ENCODE measurements at regions not wholly inside any gene's neighbourhood (a gene's known extent, or its start where the extent isn't known, plus 50 kb on each side); places are given as distances from the start of the nearest gene placed in this dataset.

DNA sequence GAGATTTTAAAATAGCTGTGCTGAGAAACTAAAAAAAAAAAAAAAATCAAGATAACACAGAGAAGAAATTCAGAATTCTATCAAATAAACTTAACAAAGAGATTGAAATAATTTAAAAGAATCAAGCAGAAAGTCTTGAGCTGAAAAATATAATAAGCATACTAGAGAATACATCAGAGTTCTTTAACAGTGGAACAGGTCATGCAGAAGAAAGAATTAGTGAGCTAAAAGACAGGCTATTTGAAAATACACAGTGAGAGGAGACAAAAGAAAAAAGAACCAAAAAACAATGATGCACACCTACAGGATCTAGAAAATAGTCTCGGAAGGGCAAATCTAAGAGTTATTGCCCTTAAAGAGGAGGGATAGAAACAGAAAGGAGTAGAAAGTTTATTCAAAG, 548.1 kb downstream of the ADCYAP1 start:
- peaks cover 16% of the 10 kb centered on the region for H3K9me3 Mint-ChIP-seq
- H3K27ac Mint-ChIP-seq: no peak overlapping the region
- no peak overlapping the region for H3K4me3 Mint-ChIP-seq
- H3K4me1 Mint-ChIP-seq (ENCODE audit: low read depth): no peaks in the 10 kb centered on the region
- no peaks in the 10 kb centered on the region for H3K36me3 Mint-ChIP-seq (ENCODE audit: low read depth)
- no peaks in the 10 kb centered on the region for H3K27me3 Mint-ChIP-seq

- Mint-ChIP-seq H3K27me3 (no peaks in the 10 kb centered on the region), H3K4me3 (no peak overlapping the region), H3K9me3 (peaks cover 23% of the 10 kb centered on the region), H3K27ac (no peak overlapping the region), H3K4me1 (ENCODE audit: low read depth) (no peaks in the 10 kb centered on the region), H3K36me3 (ENCODE audit: low read depth) (no peaks in the 10 kb centered on the region)
Measured at GRCh38 chr18:1455605-1456004, 550.9 kb downstream of the ADCYAP1 start.

GRCh38 chr18:1458547-1458946, 553.9 kb downstream of the ADCYAP1 start:
- H3K27ac Mint-ChIP-seq: no peak overlapping the region
- no peaks in the 10 kb centered on the region for H3K4me1 Mint-ChIP-seq (ENCODE audit: low read depth)
- no peak overlapping the region for H3K4me3 Mint-ChIP-seq
- no peaks in the 10 kb centered on the region for H3K36me3 Mint-ChIP-seq (ENCODE audit: low read depth)
- H3K27me3 Mint-ChIP-seq: no peaks in the 10 kb centered on the region
- peaks cover 17% of the 10 kb centered on the region for H3K9me3 Mint-ChIP-seq

DNA sequence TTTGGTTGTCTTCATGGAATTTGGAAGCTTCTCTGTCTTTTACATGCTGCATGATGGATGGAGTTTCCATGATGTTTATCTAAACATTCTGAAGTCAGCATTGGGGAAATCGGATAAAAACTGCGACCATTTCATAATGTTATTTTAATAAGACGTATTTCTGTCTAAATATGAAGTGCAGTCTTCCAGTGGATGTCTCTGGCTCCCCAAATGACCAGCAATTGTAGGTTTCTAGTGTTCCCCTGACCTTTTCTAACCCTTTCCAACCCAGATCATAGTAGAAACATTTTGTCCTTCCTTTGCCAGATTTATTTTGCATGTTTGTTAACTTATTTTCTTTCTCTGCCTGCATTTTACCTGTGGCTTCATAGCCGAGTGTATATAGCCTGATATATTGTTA, 559.3 kb downstream of the ADCYAP1 start:
- no peak overlapping the region for H3K4me3 Mint-ChIP-seq
- H3K27ac Mint-ChIP-seq: no peak overlapping the region
- no peaks in the 10 kb centered on the region for H3K27me3 Mint-ChIP-seq
- no peaks in the 10 kb centered on the region for H3K4me1 Mint-ChIP-seq (ENCODE audit: low read depth)
- H3K9me3 Mint-ChIP-seq: peaks cover 11% of the 10 kb centered on the region
- no peaks in the 10 kb centered on the region for H3K36me3 Mint-ChIP-seq (ENCODE audit: low read depth)

DNA sequence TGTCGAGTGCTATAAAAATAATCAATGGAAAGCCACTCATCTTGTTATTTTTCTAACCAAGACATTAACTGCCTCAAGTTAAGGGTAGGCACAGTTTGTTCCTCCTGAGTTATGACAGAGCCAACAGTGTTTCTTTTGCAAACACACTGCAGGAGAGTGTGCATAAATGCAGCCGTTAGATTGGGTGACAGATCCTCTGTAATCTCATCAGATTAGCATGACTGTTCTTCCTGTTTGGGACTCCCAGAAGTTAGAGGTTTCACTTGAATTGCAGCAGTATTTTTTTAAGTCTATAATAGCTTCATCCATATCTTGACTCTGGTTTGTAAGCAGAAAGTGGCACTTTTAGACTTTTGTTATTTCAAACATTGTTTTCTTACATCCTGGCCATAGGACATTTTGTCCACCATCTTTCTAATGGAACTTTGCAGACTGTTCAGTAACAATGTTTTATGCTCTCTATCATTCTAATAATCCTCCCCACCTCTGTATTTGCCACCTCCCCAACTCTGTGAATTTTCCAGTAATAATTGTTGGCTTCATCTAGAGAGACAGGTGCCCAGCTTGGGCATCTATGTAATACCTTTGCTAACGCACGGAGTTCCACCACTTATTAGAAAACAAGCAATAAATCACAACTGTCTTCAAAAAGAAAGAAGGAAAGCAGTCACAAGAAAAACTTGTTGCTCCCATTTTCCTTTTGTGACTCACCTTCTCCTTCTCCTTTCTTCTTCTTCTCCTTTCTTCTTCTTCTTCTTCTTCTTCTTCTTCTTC, 560.0 kb downstream of the ADCYAP1 start:
- H3K4me1 Mint-ChIP-seq (ENCODE audit: low read depth): no peaks in the 10 kb centered on the region
- no peaks in the 10 kb centered on the region for H3K36me3 Mint-ChIP-seq (ENCODE audit: low read depth)
- no peak overlapping the region for H3K27ac Mint-ChIP-seq
- H3K4me3 Mint-ChIP-seq: no peak overlapping the region
- peaks cover 5% of the 10 kb centered on the region for H3K9me3 Mint-ChIP-seq
- H3K27me3 Mint-ChIP-seq: no peaks in the 10 kb centered on the region

DNA sequence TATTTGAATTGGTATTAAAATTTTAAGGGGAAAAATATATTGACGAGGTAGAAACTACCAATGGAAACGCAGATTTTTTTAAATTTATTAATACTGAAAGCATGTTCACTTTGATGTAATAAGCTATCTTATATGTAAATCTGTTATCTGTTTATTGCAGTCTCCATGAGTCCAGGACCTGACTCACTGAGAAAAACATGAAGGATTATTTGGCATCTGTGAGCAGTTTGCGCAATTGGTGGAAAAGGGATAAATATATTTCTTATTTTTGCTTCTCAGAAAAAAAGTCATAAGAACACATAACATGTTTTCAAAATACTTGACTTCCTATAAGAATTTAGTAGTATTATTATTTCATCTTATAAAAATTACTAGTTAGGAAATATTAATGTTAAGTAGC, 561.4 kb downstream of the ADCYAP1 start:
- Mint-ChIP-seq H3K36me3 (ENCODE audit: low read depth) (no peaks in the 10 kb centered on the region), H3K4me3 (no peak overlapping the region), H3K27me3 (no peaks in the 10 kb centered on the region), H3K27ac (no peak overlapping the region), H3K4me1 (ENCODE audit: low read depth) (no peaks in the 10 kb centered on the region), H3K9me3 (peaks cover 2% of the 10 kb centered on the region)

DNA sequence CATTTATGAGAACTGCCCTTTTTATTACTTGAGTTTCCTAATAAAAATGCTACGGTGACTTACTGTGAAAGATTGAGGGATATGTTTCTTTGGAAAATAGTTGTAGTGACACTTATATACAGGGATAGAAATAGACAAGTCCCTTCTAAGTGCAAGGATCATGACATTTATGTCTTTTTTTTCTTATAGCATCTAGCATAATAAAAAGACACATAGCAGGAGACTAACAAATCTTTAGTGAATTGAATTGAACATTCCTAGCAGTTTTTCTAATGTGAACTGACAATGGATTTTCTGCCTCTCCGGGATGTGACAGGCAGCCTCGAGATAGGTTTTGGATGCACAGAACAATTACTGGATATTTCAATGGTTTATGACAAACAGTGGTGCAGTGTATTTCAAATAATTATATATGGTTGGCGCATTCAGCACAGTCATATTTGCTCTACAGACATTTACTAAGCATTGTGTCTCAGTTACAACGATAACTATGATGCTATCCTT, 562.8 kb downstream of the ADCYAP1 start:
- no peaks in the 10 kb centered on the region for H3K4me1 Mint-ChIP-seq (ENCODE audit: low read depth)
- no peaks in the 10 kb centered on the region for H3K9me3 Mint-ChIP-seq
- H3K27me3 Mint-ChIP-seq: no peaks in the 10 kb centered on the region
- H3K4me3 Mint-ChIP-seq: no peak overlapping the region
- H3K36me3 Mint-ChIP-seq (ENCODE audit: low read depth): no peaks in the 10 kb centered on the region
- H3K27ac Mint-ChIP-seq: no peak overlapping the region

- Mint-ChIP-seq H3K4me1 (ENCODE audit: low read depth) (no peaks in the 10 kb centered on the region), H3K27me3 (no peaks in the 10 kb centered on the region), H3K9me3 (no peaks in the 10 kb centered on the region), H3K27ac (no peak overlapping the region), H3K36me3 (ENCODE audit: low read depth) (no peaks in the 10 kb centered on the region), H3K4me3 (no peak overlapping the region)
Measured at GRCh38 chr18:1468550-1468949, 563.9 kb downstream of the ADCYAP1 start.

GRCh38 chr18:1475867-1476266, 571.2 kb downstream of the ADCYAP1 start:
- H3K4me1 Mint-ChIP-seq (ENCODE audit: low read depth): no peaks in the 10 kb centered on the region
- H3K4me3 Mint-ChIP-seq: no peak overlapping the region
- peaks cover 2% of the 10 kb centered on the region for H3K9me3 Mint-ChIP-seq
- H3K27ac Mint-ChIP-seq: no peak overlapping the region
- H3K27me3 Mint-ChIP-seq: no peaks in the 10 kb centered on the region
- H3K36me3 Mint-ChIP-seq (ENCODE audit: low read depth): no peaks in the 10 kb centered on the region

DNA sequence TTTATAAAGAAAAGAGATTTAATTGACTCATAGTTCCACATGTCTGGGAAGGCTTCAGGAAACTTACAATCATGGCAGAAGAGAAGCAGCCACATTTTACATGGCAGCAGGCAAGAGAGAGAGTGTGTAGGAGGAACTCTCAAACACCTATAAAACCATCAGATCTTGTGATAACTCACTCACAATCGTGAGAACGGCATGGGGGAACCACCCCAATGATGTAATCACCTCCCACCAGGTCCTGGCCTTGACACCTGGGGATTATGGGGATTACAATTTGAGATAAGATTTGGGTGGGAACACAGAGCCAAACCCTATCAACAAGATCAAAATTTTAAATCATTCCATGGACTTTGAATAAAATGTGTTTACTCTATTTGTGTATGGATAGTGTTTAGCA, 575.6 kb downstream of the ADCYAP1 start:
- Mint-ChIP-seq H3K36me3 (ENCODE audit: low read depth) (no peaks in the 10 kb centered on the region), H3K4me1 (ENCODE audit: low read depth) (no peaks in the 10 kb centered on the region), H3K27me3 (no peaks in the 10 kb centered on the region), H3K4me3 (no peak overlapping the region), H3K27ac (no peak overlapping the region), H3K9me3 (peaks cover 4% of the 10 kb centered on the region)

DNA sequence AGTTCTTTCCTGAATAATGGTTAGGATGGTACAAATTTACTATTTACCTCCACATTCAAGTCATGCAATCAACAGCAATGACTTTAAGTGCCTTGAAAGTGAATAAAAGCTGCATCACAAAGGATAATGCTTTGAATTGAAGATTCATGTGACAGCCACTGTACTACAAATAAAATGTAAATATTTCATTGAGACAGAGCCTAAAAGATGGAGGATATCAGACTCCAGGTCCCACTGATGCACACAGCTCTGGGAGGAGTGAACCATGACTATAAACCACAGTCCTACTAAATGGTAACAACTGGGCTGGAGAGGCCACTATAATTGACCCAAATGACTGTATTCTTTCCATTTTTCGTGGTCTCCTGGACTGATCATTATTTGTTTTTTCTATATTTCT, 576.9 kb downstream of the ADCYAP1 start:
- Mint-ChIP-seq H3K36me3 (ENCODE audit: low read depth) (no peaks in the 10 kb centered on the region), H3K27ac (no peak overlapping the region), H3K9me3 (peaks cover 8% of the 10 kb centered on the region), H3K4me3 (no peak overlapping the region), H3K27me3 (no peaks in the 10 kb centered on the region), H3K4me1 (ENCODE audit: low read depth) (no peaks in the 10 kb centered on the region)

GRCh38 chr18:1483385-1483784, 578.7 kb downstream of the ADCYAP1 start:
- peaks cover 12% of the 10 kb centered on the region for H3K9me3 Mint-ChIP-seq

DNA sequence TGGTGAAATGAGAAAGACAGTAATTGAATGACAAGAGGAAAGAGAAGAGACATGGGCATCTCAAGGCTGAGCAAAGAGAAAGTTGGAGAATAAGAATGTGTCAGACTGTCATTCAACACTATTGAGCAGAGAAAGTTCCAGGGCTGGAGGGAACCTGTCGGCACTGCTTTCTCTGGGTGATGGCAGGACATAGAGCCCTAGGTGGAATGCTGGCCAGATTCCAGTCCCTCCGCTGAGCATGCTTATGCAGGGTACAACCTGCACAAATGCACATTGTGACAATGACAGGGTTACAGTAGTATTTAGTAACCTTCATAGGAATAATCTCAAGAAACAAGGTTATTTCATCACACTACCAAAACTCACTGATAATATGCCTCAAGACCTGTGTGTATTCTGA, 582.8 kb downstream of the ADCYAP1 start:
- H3K4me1 Mint-ChIP-seq (ENCODE audit: low read depth): no peaks in the 10 kb centered on the region
- no peak overlapping the region for H3K27ac Mint-ChIP-seq
- H3K9me3 Mint-ChIP-seq: peaks cover 8% of the 10 kb centered on the region
- H3K36me3 Mint-ChIP-seq (ENCODE audit: low read depth): no peaks in the 10 kb centered on the region
- H3K4me3 Mint-ChIP-seq: no peak overlapping the region
- no peaks in the 10 kb centered on the region for H3K27me3 Mint-ChIP-seq

More at GRCh38 chr18:1483385-1483784, 578.7 kb downstream of the ADCYAP1 start:
- H3K27ac Mint-ChIP-seq: no peak overlapping the region
- no peaks in the 10 kb centered on the region for H3K4me1 Mint-ChIP-seq (ENCODE audit: low read depth)
- H3K4me3 Mint-ChIP-seq: no peak overlapping the region
- H3K36me3 Mint-ChIP-seq (ENCODE audit: low read depth): no peaks in the 10 kb centered on the region
- H3K27me3 Mint-ChIP-seq: no peaks in the 10 kb centered on the region

- Mint-ChIP-seq H3K36me3 (ENCODE audit: low read depth) (no peaks in the 10 kb centered on the region), H3K4me3 (no peak overlapping the region), H3K27ac (no peak overlapping the region), H3K27me3 (no peaks in the 10 kb centered on the region), H3K9me3 (peaks cover 11% of the 10 kb centered on the region), H3K4me1 (ENCODE audit: low read depth) (no peaks in the 10 kb centered on the region)
Measured at GRCh38 chr18:1488394-1488793, 583.7 kb downstream of the ADCYAP1 start.

DNA sequence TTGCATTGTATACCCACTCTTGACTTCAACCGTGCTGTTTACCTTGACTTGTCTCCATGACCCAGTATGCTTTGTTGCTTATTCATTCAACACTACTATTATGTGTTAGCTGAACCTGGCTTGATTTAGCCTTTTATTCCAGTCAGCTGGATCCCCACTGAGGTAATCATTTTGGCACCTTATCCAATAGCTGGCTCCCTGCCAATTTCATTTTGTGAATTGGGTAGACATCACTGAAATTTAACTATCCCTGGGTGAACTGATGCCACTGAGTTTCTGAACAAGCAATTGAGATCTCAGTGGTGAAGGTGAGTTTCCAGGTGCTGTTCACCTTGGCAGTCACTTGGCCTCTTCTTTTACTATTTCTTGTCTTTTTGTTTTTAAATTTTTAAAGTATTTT, 584.3 kb downstream of the ADCYAP1 start:
- H3K36me3 Mint-ChIP-seq (ENCODE audit: low read depth): no peaks in the 10 kb centered on the region

DNA sequence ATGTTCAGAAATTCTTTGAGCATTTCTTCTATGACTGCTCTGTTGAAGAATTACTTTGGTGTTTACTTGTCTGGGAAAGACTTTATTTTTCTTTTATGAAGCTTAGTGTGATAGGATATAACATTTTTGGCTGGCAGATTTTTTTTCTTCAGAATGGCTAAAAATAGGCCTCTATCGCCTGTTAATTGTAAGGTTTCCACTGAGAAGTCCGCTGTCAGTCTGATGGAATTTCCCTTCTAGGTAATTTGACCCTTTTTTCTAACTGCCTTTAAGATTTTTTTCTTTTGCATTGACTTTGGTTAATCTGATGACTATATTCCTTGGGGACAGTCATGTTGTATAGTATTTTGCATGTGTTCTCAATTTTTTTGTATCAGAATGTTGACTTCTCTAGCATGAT, 590.7 kb downstream of the ADCYAP1 start:
- Mint-ChIP-seq H3K9me3 (peaks cover 15% of the 10 kb centered on the region), H3K27ac (no peak overlapping the region), H3K36me3 (ENCODE audit: low read depth) (no peaks in the 10 kb centered on the region)

More for the DNA sequence above, 584.3 kb downstream of the ADCYAP1 start:
- no peaks in the 10 kb centered on the region for H3K4me1 Mint-ChIP-seq (ENCODE audit: low read depth)
- H3K27ac Mint-ChIP-seq: no peak overlapping the region
- peaks cover 13% of the 10 kb centered on the region for H3K9me3 Mint-ChIP-seq
- no peak overlapping the region for H3K4me3 Mint-ChIP-seq
- H3K27me3 Mint-ChIP-seq: no peaks in the 10 kb centered on the region

More for the DNA sequence above, 590.7 kb downstream of the ADCYAP1 start:
- Mint-ChIP-seq H3K27me3 (no peaks in the 10 kb centered on the region), H3K4me1 (ENCODE audit: low read depth) (no peaks in the 10 kb centered on the region), H3K4me3 (no peak overlapping the region)
